ENCODE measurements at regions not wholly inside any gene's neighbourhood (a gene's known extent, or its start where the extent isn't known, plus 50 kb on each side); places are given as distances from the start of the nearest gene placed in this dataset.

DNA sequence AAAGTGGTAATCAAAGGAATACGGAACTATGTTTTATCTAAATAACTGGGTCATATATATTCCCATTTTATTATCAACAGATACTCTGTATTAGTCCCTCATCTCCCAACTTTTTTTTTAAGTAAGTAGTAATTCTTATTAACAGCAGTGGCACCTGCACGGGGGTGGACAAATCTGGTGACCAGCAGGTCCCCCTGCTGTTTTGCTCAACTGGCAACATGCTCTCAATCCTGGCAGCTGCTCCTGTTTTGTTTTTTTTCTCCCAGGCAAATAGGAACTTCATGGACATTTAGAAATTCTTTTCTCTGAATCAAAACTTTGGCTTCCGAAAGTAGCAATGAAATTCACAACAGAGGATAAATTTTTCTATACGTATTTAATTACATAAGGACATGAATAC lies 193.5 kb downstream of the SS18 start:
- no peak overlapping the region for H3K4me3 ChIP-seq (ENCODE audit: low read length)
- no peak for TF ChIP-seq CTCF (conservative IDR thresholded peaks at IDR 0.05; ENCODE audit: low read length)
- no peak for DNase-seq (ENCODE audit: low read depth)

- peak; percentile 61 for DNase-seq (ENCODE audit: low read depth)
- no peak overlapping the region for H3K4me3 ChIP-seq (ENCODE audit: low read length)
- peak; percentile 95 for TF ChIP-seq CTCF (conservative IDR thresholded peaks at IDR 0.05; ENCODE audit: low read length)
Observed at GRCh38 chr18:25896178-25896780, 194.1 kb downstream of the SS18 start.

- TF ChIP-seq CTCF (conservative IDR thresholded peaks at IDR 0.05; ENCODE audit: low read length): no peak
- no peak for DNase-seq (ENCODE audit: low read depth)
- H3K4me3 ChIP-seq (ENCODE audit: low read length): no peak overlapping the region
Observed at GRCh38 chr18:25895518-25895917, 194.9 kb downstream of the SS18 start.

GRCh38 chr18:25886283-25886682 lies 204.1 kb downstream of the SS18 start:
- TF ChIP-seq CTCF (conservative IDR thresholded peaks at IDR 0.05; ENCODE audit: low read length): no peak
- no peak for DNase-seq (ENCODE audit: low read depth)
- no peak overlapping the region for H3K4me3 ChIP-seq (ENCODE audit: low read length)

DNA sequence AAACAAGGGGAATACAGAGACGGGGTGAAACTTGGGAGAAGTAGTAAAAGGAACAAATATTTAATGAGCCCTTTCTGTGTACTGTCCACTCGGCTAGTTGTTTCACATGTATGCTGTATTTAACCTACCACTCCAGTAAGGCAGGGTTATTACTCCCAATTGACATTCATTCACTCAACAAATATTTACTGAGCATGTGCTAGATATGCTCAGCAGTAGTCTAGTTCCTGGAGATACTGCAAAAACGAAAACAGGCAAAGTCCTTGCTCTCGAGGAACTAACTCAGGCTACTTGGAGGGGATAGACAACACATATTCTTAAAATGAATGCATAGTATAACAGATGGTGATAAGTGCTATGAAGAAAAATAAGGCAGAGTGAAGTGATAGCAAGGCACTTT lies 207.3 kb downstream of the SS18 start:
- H3K4me3 ChIP-seq (ENCODE audit: low read length): no peak overlapping the region
- no peak for DNase-seq (ENCODE audit: low read depth)
- no peak for TF ChIP-seq CTCF (conservative IDR thresholded peaks at IDR 0.05; ENCODE audit: low read length)

GRCh38 chr18:25881149-25881548 lies 209.3 kb downstream of the SS18 start:
- TF ChIP-seq CTCF (conservative IDR thresholded peaks at IDR 0.05; ENCODE audit: low read length): no peak
- no peak overlapping the region for H3K4me3 ChIP-seq (ENCODE audit: low read length)
- DNase-seq (ENCODE audit: low read depth): no peak

GRCh38 chr18:25880441-25880840 lies 210.0 kb downstream of the SS18 start:
- no peak for TF ChIP-seq CTCF (conservative IDR thresholded peaks at IDR 0.05; ENCODE audit: low read length)
- H3K4me3 ChIP-seq (ENCODE audit: low read length): no peak overlapping the region
- no peak for DNase-seq (ENCODE audit: low read depth)

Measured in AG10803 (cell line).